Neural cell (in vitro differentiated cells): ENCODE measurements at regions not wholly inside any gene's neighbourhood (a gene's known extent, or its start where the extent isn't known, plus 50 kb on each side); places are given as distances from the start of the nearest gene placed in this dataset.
A peak's percentile ranks its signal among the peaks of the same experiment; 100 is the strongest.

ENCODE experiments used
- H2AFZ ChIP-seq: fragments of 200-600, 300-800 bp; sonication (generic), shearing (Covaris generic); 2 replicates; pipeline ENCODE4 v1.6.0; 2014; ENCODE audit warnings: low read depth, mild to moderate bottlenecking, antibody characterized with exemption, low read length, moderate library complexity
- H3F3A ChIP-seq: fragments of 200-600 bp; shearing (Covaris generic); 2 replicates; pipeline ENCODE4 v1.6.1; 2016; ENCODE audit warnings: mild to moderate bottlenecking, moderate library complexity, mixed read lengths, antibody characterized with exemption, low read length; ENCODE audit not compliant: insufficient read depth, poor library complexity, severe bottlenecking
- H3K27ac ChIP-seq: fragments of 200-600, 300-800 bp; sonication (generic), shearing (Covaris generic); 2 replicates; pipeline ENCODE4 v1.5.1; 2014; ENCODE audit warnings: mild to moderate bottlenecking, low read length, moderate library complexity
- H3K27me3 ChIP-seq: fragments of 300-800, 200-600 bp; sonication (generic), shearing (Covaris generic); 2 replicates; pipeline ENCODE4 v1.6.0; 2014; ENCODE audit warnings: mild to moderate bottlenecking, low read depth, low read length, moderate library complexity; ENCODE audit not compliant: insufficient read depth
- H3K36me3 ChIP-seq: fragments of 300-800, 200-600 bp; sonication (generic), shearing (Covaris generic); 2 replicates; pipeline ENCODE4 v1.5.1; 2014; ENCODE audit warnings: mild to moderate bottlenecking, antibody characterized with exemption, low read length, moderate library complexity; ENCODE audit not compliant: insufficient read depth
- H3K4me2 ChIP-seq: fragments of 300-800, 200-600 bp; sonication (generic), shearing (Covaris generic); 2 replicates; pipeline ENCODE4 v1.6.0; 2014; ENCODE audit warnings: mild to moderate bottlenecking, low read length
- H3K4me3 ChIP-seq: fragments of 300-800, 200-600 bp; sonication (generic), shearing (Covaris generic); 2 replicates; pipeline ENCODE4 v1.5.1; 2014; ENCODE audit warnings: mild to moderate bottlenecking, low read length, moderate library complexity
- H3K79me2 ChIP-seq: fragments of 200-600 bp; shearing (Covaris generic); replicated peaks from 2 replicates; pipeline ENCODE4 v1.6.0; 2014; ENCODE audit warnings: mild to moderate bottlenecking, low read length, moderate library complexity; ENCODE audit not compliant: insufficient read depth
- H3K9ac ChIP-seq: fragments of 300-800, 200-600 bp; sonication (generic), shearing (Covaris generic); 2 replicates; pipeline ENCODE4 v1.6.1; 2016; ENCODE audit warnings: mild to moderate bottlenecking, low read length, mixed read lengths
- H3K9me2 ChIP-seq: fragments of 200-600 bp; shearing (Covaris generic); 2 replicates; pipeline ENCODE4 v1.6.1; 2016; ENCODE audit warnings: mild to moderate bottlenecking, low read length, mixed read lengths; ENCODE audit not compliant: insufficient read depth
- H3K9me3 ChIP-seq: fragments of 200-600, 300-800 bp; sonication (generic), shearing (Covaris generic); 2 replicates; pipeline ENCODE4 v1.6.1; 2016; ENCODE audit warnings: mild to moderate bottlenecking, mixed run types, low read length, moderate library complexity, mixed read lengths
- H4K20me1 ChIP-seq: fragments of 200-600 bp; shearing (Covaris generic); 2 replicates; pipeline ENCODE4 v1.6.1; 2016; ENCODE audit warnings: mild to moderate bottlenecking, mixed run types; ENCODE audit not compliant: insufficient read depth
- EP300 ChIP-seq: fragments of 450-650 bp; conservative IDR thresholded peaks from 2 replicates; pipeline ENCODE4 v1.6.1; 2014; ENCODE audit warnings: antibody characterized with exemption, mild to moderate bottlenecking, moderate library complexity; ENCODE audit not compliant: poor library complexity, severe bottlenecking
- EZH2 ChIP-seq: fragments of 200-600, 300-800 bp; shearing (Covaris generic), sonication (generic); IDR thresholded peaks from 2 replicates; pipeline ENCODE4 v1.6.1; 2014; ENCODE audit warnings: antibody characterized with exemption, low read length, borderline replicate concordance, mild to moderate bottlenecking; ENCODE audit not compliant: insufficient read depth, poor library complexity, severe bottlenecking
- MXI1 ChIP-seq: fragments of 450-650 bp; conservative IDR thresholded peaks from 2 replicates; pipeline ENCODE4 v1.6.1; 2014; ENCODE audit warnings: antibody characterized with exemption, mild to moderate bottlenecking; ENCODE audit not compliant: poor library complexity, severe bottlenecking
- POLR2AphosphoS5 ChIP-seq: IDR thresholded peaks from 2 replicates; pipeline ENCODE4 v1.6.1; 2012
- RAD21 ChIP-seq: fragments of 450-650 bp; conservative IDR thresholded peaks from 2 replicates; pipeline ENCODE4 v1.6.1; 2014; ENCODE audit warnings: antibody characterized with exemption, mild to moderate bottlenecking, moderate library complexity
- SMC3 ChIP-seq: fragments of 450-650 bp; conservative IDR thresholded peaks from 2 replicates; pipeline ENCODE4 v1.6.1; 2014; ENCODE audit warnings: antibody characterized with exemption, mild to moderate bottlenecking, moderate library complexity; ENCODE audit not compliant: poor library complexity
- TAF1 ChIP-seq: IDR thresholded peaks from 2 replicates; pipeline ENCODE4 v1.6.1; 2012; ENCODE audit warnings: low read depth
- TF ChIP-seq, protein P1 (sequence below): IDR thresholded peaks from 2 replicates; pipeline ENCODE4 v1.6.1; 2012; ENCODE audit warnings: borderline replicate concordance
- TF ChIP-seq, protein P2 (sequence below): fragments of 450-650 bp; IDR thresholded peaks from 2 replicates; pipeline ENCODE4 v1.5.1; 2014; ENCODE audit warnings: antibody characterized with exemption, mild to moderate bottlenecking, moderate library complexity; ENCODE audit not compliant: poor library complexity, severe bottlenecking

DNA sequence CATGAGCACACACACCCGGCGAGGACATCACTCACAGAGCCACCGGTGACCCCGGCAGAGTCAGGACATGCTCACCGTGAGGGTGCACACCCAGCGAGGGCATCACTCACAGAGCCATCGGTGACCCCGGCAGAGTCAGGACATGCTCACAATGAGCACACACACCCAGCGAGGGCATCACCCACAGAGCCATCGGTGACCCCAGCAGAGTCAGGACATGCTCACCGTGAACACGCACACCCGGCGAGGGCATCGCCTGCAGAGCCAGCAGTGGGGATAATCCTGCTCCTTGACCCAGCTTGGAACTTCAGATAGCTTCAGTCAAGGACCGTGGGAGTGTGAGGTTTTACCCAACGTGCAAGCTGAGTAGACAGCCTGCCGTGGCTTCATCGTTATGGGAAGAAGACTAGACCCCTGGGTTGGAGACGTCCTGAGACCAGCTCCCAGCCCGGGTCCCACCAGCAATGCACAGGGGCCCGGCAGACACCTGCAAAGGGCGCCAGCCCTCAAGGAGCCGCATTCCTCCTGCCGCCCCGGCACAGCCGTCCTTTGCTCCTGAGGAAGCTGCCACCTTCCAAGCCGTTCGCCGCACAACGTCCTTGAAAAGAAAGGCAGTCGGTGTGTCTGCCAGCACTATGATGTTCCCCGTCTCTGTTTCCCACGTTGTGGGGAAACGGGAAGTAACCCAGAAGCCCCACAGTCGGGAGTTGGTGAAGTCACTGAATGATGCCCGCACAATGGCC is 192.3 kb downstream of the DLL1 start:
- Histone ChIP-seq H2AFZ (no peak overlapping the region), H3K27ac (no peak overlapping the region), H3K9ac (no peak overlapping the region), H3K79me2 (no peaks in the 10 kb centered on the region), H3K9me2 (no peaks in the 10 kb centered on the region), H3K4me2 (no peak overlapping the region), H3K27me3 (no peaks in the 10 kb centered on the region), H4K20me1 (no peaks in the 10 kb centered on the region), H3K36me3 (no peaks in the 10 kb centered on the region), H3F3A (peaks cover 4% of the 10 kb centered on the region), H3K4me3 (no peak overlapping the region), H3K9me3 (no peaks in the 10 kb centered on the region)
- TF ChIP-seq MXI1 (no peak), RAD21 (no peak), TAF1 (no peak), EP300 (no peak), EZH2 (no peak), POLR2AphosphoS5 (no peak), SMC3 (no peak)
- TF ChIP-seq, protein P1, sequence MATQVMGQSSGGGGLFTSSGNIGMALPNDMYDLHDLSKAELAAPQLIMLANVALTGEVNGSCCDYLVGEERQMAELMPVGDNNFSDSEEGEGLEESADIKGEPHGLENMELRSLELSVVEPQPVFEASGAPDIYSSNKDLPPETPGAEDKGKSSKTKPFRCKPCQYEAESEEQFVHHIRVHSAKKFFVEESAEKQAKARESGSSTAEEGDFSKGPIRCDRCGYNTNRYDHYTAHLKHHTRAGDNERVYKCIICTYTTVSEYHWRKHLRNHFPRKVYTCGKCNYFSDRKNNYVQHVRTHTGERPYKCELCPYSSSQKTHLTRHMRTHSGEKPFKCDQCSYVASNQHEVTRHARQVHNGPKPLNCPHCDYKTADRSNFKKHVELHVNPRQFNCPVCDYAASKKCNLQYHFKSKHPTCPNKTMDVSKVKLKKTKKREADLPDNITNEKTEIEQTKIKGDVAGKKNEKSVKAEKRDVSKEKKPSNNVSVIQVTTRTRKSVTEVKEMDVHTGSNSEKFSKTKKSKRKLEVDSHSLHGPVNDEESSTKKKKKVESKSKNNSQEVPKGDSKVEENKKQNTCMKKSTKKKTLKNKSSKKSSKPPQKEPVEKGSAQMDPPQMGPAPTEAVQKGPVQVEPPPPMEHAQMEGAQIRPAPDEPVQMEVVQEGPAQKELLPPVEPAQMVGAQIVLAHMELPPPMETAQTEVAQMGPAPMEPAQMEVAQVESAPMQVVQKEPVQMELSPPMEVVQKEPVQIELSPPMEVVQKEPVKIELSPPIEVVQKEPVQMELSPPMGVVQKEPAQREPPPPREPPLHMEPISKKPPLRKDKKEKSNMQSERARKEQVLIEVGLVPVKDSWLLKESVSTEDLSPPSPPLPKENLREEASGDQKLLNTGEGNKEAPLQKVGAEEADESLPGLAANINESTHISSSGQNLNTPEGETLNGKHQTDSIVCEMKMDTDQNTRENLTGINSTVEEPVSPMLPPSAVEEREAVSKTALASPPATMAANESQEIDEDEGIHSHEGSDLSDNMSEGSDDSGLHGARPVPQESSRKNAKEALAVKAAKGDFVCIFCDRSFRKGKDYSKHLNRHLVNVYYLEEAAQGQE = no peak
- TF ChIP-seq, protein P2, sequence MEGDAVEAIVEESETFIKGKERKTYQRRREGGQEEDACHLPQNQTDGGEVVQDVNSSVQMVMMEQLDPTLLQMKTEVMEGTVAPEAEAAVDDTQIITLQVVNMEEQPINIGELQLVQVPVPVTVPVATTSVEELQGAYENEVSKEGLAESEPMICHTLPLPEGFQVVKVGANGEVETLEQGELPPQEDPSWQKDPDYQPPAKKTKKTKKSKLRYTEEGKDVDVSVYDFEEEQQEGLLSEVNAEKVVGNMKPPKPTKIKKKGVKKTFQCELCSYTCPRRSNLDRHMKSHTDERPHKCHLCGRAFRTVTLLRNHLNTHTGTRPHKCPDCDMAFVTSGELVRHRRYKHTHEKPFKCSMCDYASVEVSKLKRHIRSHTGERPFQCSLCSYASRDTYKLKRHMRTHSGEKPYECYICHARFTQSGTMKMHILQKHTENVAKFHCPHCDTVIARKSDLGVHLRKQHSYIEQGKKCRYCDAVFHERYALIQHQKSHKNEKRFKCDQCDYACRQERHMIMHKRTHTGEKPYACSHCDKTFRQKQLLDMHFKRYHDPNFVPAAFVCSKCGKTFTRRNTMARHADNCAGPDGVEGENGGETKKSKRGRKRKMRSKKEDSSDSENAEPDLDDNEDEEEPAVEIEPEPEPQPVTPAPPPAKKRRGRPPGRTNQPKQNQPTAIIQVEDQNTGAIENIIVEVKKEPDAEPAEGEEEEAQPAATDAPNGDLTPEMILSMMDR = no peak

DNA sequence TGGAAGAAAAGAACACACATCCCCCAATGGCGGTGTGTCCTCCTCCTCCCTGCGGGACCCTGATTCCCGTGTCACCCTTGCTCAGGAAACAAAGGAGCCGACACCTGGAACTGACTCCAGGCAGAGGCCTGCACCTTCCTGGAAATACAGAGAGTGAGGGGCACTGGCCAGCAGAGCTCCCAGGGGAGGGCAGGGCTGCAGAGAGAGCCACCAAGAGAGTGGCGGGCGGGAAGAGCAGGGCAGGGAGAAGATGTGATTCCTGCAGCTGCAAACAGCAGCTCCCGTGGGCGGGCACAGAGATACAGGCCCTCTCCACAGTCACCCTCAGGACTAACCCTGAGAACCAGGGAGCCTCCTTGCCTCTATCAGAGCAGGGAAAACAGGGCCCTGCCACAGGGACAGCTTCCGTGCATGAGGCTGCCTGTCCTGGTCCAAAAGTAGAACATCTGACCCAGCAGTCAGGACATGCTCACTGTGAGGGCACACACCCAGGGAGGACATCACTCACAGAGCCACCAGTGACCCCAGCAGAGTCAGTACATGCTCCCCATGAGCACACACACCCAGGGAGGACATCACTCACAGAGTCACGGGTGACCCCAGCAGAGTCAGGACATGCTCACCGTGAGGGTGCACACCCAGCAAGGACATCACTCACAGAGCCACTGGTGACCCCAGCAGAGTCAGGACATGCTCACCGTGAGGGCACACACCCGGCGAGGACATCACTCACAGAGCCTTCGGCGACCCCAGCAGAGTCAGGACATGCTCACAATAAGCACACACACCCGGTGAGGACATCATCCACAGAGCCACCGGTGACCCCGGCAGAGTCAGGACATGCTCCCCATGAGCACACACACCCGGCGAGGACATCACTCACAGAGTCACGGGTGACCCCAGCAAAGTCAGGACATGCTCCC is 193.1 kb downstream of the DLL1 start:
- Histone ChIP-seq H3K36me3 (no peaks in the 10 kb centered on the region), H2AFZ (no peak overlapping the region), H3K4me3 (no peak overlapping the region), H3K27ac (peak overlapping the region; percentile 76), H3K9ac (peak overlapping the region; percentile 51), H3K4me2 (no peak overlapping the region), H3K79me2 (no peaks in the 10 kb centered on the region), H3K27me3 (no peaks in the 10 kb centered on the region), H3K9me2 (no peaks in the 10 kb centered on the region), H4K20me1 (no peaks in the 10 kb centered on the region), H3F3A (peaks cover 4% of the 10 kb centered on the region), H3K9me3 (no peaks in the 10 kb centered on the region)
- no peak for TF ChIP-seq EZH2
- TF ChIP-seq, protein P1 = no peak
- no peak for TF ChIP-seq RAD21
- TF ChIP-seq, protein P2 = no peak
- TF ChIP-seq SMC3 = no peak
- TF ChIP-seq MXI1 = no peak
- no peak for TF ChIP-seq POLR2AphosphoS5
- TF ChIP-seq TAF1 = no peak
- TF ChIP-seq EP300 = no peak
